ENCODE measurements at regions not wholly inside any gene's neighbourhood (a gene's known extent, or its start where the extent isn't known, plus 50 kb on each side); places are given as distances from the start of the nearest gene placed in this dataset.
"Not testable (repeated sequence)": the region's sequence is repeated elsewhere in the genome, so short reads cannot be mapped to it uniquely, and the experiment has no call there.

DNA sequence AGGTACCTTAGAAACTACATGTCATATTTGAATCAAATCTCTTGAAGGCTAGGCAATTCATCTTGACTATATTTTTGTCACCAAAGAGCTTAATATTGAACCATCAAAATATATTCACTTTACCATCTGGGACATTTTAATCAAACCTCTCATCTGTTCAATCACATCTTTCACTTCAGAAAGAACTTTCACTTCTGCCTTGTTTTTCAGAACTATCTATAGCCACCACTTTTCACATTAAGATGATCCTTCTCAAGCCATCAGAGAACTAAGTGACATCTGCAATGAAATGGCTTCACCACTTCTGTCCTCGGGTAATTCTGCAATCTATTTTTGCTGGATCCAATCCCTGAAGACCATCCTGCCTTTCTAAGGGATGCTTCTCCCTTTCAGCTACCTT lies 57.8 kb downstream of the OR2B2 start:
- POLR2A ChIA-PET: interaction anchor here (0.8 to 1.5 kb wide), 2 partner anchors 10 to 17 kb away, joined by 3 to 6 read pairs; no protein-coding TSS in a partner anchor
- Mint-ChIP-seq H3K4me1 (peaks cover 7% of the 10 kb centered on the region), H3K36me3 (ENCODE audit: low read depth) (no peaks in the 10 kb centered on the region), H3K4me3 (no peak overlapping the region), H3K27ac (peak overlapping the region; percentile 19), H3K27me3 (no peaks in the 10 kb centered on the region), H3K9me3 (no peaks in the 10 kb centered on the region)
- DNase-seq (no peak), ATAC-seq (ENCODE audit: low read depth) (no peak)
- CTCF ChIA-PET: no interaction called here
- TF ChIP-seq, protein P1, sequence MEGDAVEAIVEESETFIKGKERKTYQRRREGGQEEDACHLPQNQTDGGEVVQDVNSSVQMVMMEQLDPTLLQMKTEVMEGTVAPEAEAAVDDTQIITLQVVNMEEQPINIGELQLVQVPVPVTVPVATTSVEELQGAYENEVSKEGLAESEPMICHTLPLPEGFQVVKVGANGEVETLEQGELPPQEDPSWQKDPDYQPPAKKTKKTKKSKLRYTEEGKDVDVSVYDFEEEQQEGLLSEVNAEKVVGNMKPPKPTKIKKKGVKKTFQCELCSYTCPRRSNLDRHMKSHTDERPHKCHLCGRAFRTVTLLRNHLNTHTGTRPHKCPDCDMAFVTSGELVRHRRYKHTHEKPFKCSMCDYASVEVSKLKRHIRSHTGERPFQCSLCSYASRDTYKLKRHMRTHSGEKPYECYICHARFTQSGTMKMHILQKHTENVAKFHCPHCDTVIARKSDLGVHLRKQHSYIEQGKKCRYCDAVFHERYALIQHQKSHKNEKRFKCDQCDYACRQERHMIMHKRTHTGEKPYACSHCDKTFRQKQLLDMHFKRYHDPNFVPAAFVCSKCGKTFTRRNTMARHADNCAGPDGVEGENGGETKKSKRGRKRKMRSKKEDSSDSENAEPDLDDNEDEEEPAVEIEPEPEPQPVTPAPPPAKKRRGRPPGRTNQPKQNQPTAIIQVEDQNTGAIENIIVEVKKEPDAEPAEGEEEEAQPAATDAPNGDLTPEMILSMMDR (IDR thresholded peaks at IDR 0.05): no peak
- intact Hi-C loops (cut with micrococcal nuclease): no loop called here

DNA sequence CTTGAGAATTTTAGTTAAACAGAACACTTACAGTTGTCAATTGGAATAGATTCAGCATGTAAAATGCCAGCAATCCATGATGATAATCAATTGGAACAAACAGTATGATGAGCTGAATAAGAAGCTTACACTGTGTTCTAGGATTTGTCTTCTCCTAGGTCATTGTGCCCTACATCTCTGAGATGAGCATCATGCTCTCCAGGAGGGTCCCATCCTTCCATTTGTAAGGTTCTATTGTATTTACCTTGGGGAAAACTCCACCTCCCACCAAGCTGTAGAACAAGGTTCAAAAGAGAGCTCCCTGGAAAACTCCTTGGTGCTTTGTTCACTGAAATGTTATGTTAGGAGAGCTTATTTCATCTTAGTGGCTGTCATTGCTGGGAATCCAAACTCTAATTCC lies 60.8 kb downstream of the OR2B2 start:
- POLR2A ChIA-PET: interaction anchor here (0.6 to 2.2 kb wide), 5 partner anchors 13 to 704 kb away, joined by 4 to 16 read pairs (median 7); a partner anchor contains a TSS

DNA sequence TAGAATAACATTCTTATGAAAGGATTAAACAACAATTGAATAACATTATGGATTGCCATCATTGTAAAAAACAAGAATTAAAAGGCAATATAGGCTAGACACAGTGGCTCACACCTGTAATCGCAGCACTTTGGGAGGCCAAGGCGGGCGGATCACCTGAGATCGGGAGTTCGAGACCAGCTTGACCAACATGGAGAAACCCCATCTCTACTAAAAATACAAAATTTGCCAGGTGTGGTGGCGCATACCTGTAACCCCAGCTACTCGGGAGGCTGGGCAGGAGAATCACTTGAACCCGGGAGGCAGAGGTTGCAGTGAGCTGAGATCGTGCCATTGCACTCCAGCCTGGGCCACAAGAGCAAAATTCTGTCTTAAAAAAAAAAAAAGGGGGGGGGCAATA lies 63.2 kb downstream of the OR2B2 start:
- not testable (repeated sequence) for H3K4me1 Mint-ChIP-seq; H3K36me3 Mint-ChIP-seq (ENCODE audit: low read depth)

More for the DNA sequence above, 60.8 kb downstream of the OR2B2 start:
- Mint-ChIP-seq H3K27me3 (no peaks in the 10 kb centered on the region), H3K9me3 (no peaks in the 10 kb centered on the region), H3K27ac (no peak overlapping the region), H3K4me3 (no peak overlapping the region), H3K4me1 (peaks cover 7% of the 10 kb centered on the region), H3K36me3 (ENCODE audit: low read depth) (no peaks in the 10 kb centered on the region)
- ATAC-seq (ENCODE audit: low read depth) (no peak), DNase-seq (no peak)
- CTCF ChIA-PET: interaction anchor here (1.0 kb wide), 1 partner anchor 724 kb away, joined by 5 read pairs; no protein-coding TSS in a partner anchor
- intact Hi-C loops (cut with micrococcal nuclease): no loop called here
- TF ChIP-seq, protein P1 (IDR thresholded peaks at IDR 0.05): no peak

DNA sequence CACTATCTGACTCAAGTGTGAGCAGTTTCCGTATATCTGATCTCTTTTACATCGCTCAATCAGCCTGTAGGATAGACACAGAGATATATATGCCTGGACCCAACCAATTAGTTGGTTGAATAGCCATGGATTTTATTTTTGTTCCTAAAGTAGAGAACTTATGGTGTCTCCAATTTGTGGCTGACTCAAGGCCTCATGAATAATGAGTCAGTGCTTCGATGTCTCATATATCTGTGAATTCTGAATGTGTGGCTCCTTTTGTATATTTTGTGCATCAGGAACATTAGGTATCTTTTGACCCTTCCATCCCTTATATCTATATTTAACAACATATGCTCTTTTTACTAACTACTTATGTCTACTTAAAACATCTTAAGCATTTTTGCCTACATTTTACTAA lies 64.5 kb downstream of the OR2B2 start:
- Mint-ChIP-seq H3K36me3 (ENCODE audit: low read depth) (no peaks in the 10 kb centered on the region), H3K27ac (no peak overlapping the region), H3K9me3 (no peaks in the 10 kb centered on the region), H3K27me3 (no peaks in the 10 kb centered on the region), H3K4me1 (no peaks in the 10 kb centered on the region), H3K4me3 (no peak overlapping the region)
- intact Hi-C loops (cut with micrococcal nuclease): no loop called here
- POLR2A ChIA-PET: no interaction called here
- CTCF ChIA-PET: no interaction called here
- DNase-seq: no peak
- no peak for ATAC-seq (ENCODE audit: low read depth)
- TF ChIP-seq, protein P1 (IDR thresholded peaks at IDR 0.05): no peak

More for the DNA sequence above, 63.2 kb downstream of the OR2B2 start:
- H3K27ac Mint-ChIP-seq; H3K27me3 Mint-ChIP-seq; CTCF ChIA-PET; H3K4me3 Mint-ChIP-seq; ATAC-seq (ENCODE audit: low read depth); H3K9me3 Mint-ChIP-seq; DNase-seq; intact Hi-C loops (cut with micrococcal nuclease): not testable (repeated sequence)
- POLR2A ChIA-PET: interaction anchor here (1.5 to 2.0 kb wide), 2 partner anchors 10 to 16 kb away, joined by 4 to 7 read pairs; a partner anchor contains a TSS

DNA sequence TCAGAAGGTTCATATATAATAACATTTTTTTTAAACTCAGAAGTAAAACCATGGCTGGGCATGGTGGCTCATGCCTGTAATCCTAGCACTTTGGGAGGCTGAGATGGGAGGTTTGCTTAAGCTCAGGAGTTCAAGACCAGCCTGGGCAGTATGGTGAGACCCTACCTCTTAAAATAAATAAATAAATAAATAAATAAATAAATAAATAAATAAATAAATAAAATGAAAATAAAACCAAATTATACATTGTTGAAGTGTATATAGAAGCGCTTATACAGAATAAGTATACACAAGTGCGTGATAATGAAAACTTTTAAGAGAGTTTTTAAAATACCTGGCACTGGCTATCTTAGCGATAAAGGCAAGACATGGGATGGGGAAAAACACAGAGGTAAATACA lies 71.6 kb downstream of the OR2B2 start:
- ChIA-PET CTCF (no interaction called here), POLR2A (interaction anchor here (1.0 to 1.4 kb wide), 4 partner anchors 24 to 50 kb away, joined by 3 to 8 read pairs (median 6); a partner anchor contains a TSS)
- H3K27ac Mint-ChIP-seq: no peak overlapping the region
- no peaks in the 10 kb centered on the region for H3K9me3 Mint-ChIP-seq
- no peak overlapping the region for H3K4me3 Mint-ChIP-seq
- intact Hi-C loops (cut with micrococcal nuclease): no loop called here
- peaks cover 9% of the 10 kb centered on the region for H3K4me1 Mint-ChIP-seq
- no peak for DNase-seq
- TF ChIP-seq, protein P1 (IDR thresholded peaks at IDR 0.05): no peak
- peaks cover 3% of the 10 kb centered on the region for H3K36me3 Mint-ChIP-seq (ENCODE audit: low read depth)
- no peaks in the 10 kb centered on the region for H3K27me3 Mint-ChIP-seq
- ATAC-seq (ENCODE audit: low read depth): no peak
